ENCODE measurements at regions not wholly inside any gene's neighbourhood (a gene's known extent, or its start where the extent isn't known, plus 50 kb on each side); places are given as distances from the start of the nearest gene placed in this dataset.
"Not testable (repeated sequence)": the region's sequence is repeated elsewhere in the genome, so short reads cannot be mapped to it uniquely, and the experiment has no call there.

DNA sequence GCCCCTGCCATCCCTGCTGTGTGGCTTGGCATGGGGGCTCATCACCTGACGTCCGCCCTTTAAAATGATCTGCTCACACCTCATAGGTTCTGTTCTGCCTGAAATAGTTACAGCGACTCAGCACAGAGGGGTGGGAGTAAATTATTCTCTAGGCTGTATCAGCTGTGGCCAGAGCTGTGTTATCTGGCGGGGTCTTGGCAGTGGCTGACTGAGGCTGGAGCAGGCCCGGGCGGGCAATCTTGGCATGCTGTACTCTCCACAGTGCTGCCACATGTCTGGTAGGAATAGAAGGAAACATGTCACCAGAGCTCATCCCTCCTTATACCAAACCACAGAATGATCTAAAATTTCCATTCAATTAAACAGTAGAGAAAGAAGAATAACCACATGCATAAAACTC is 499.9 kb upstream of the LMCD1 start:
- no peak for DNase-seq (ENCODE audit: low read depth)

DNA sequence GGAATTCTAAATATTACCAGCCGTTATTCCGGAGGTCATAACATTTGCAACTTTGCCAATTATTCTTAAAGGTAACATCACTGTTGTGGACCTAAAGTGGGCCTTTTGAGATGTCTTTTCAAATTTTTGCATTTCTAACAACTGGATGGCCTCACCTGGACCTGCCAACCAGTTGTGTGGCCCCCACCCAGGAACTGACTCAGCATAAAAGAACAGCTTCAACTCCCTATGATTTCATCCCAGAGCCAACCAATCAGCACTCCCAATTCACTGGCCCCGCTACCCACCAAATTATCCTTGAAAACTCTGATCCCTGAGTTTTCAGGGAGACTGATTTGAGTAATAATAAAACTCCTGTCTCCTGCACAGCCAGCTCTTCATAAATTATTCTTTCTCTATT is 489.7 kb upstream of the LMCD1 start:
- DNase-seq (ENCODE audit: low read depth): no peak

DNA sequence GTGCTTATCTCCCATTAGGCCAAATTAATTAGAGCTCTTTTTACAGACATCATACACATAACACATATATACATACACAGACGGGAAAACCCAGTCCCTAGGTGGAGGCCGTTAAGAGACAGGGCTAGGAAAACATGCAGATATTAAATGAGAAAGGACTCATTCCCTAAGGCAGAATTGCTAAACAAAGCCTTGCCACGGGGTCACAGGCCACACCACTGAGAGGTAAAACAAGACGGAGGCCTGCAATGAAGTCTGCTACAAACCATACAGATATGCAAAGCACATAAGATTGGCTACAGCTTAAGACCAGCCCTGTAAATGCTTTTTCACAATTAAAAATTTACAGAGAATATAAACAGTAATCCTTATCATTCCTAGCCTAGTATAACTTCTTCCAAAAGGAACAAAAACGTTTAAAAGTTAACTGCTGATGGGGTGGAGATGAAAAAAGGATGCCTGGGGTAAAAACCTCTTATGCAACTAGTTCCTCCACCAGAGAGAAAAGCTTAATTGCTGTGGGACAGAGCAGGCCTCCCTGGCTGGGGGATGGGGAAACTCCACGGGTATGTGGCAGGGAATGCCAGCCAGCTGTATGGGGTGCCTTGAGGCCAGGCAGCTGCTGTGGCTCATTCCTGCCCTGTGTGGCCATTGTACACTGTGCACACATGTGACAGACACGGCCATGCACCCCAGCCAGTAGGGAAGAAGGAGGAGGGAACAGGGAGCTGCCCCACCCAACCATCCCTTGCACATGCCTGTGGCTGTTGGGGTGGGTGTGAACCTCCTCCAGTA is 481.4 kb upstream of the LMCD1 start:
- no peak for DNase-seq (ENCODE audit: low read depth)

DNA sequence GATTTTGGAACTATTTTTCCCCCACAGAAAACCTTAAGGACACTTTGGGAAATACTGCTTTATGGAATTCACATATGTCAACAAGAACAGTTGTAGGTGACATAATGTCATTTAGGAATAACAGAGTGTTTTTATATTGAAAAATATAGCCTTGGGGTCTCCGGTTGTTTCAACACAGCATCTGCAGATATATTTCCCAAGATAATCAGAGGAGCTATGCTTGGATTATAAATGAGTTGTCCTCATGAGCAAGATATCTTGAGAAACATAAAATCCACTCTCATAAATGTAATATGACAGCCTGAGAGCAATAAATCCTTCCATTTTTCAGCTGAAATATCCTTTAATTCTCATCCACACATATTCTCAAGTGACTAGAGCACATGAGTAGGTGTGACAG is 473.7 kb upstream of the LMCD1 start:
- no peak for DNase-seq (ENCODE audit: low read depth)

DNA sequence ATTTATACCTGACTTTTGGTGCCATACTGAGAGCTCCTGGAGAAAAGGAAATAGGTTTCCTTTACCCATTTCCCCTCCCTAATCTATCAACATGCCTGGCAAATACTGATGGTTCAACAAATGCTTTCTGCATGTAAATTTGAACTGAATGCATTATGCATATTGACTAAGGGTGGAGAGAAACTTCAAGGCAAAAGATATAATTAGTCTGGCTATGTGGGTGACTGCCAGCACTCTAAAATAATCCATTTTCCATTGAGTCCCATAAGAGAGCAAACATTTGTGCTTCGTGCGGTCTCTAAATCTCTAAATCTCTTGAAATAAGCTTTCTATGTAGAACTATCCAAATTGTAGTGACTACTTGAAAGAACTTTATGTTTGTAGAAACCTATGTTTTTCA is 451.3 kb upstream of the LMCD1 start:
- no peak for DNase-seq (ENCODE audit: low read depth)

DNA sequence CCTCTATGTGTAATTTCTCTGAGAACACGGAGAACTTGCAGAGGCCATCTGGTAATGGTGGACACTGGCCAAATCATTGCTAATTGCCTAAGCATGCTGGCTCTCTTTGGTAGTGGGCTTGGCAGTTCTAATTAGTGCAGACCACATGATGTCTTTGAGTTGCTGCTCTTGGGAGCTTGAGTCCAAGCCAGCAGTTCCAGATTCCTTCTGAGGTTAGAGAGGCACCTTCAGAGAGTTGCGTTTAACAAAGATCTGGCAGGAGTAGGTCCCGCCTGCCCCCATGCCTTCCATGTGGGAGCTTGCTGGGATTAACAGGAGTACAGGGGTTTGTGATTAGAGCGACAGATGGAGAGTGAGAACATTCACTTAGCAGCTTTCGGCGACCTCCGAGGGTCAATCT is 449.0 kb upstream of the LMCD1 start:
- DNase-seq (ENCODE audit: low read depth): no peak

DNA sequence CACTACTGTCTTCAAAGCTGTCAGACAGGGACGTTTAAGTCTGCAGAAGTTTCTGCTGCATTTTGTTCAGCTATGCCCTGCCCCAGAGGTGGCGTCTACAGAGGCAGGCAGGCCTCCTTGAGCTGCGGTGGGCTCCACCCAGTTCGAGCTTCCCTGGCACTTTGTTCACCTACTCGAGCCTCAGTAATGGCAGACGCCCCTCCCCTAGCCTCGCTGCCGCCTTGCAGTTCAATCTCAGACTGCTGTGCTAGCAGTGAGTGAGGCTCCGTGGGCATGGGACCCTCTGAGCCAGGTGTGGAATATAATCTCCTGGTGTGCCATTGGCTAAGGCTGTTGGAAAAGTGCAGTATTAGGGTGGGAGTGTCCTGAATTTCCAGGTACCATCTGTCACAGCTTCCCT is 433.5 kb upstream of the LMCD1 start:
- DNase-seq (ENCODE audit: low read depth): not testable (repeated sequence)

GRCh38 chr3:8069471-8069870 is 432.2 kb upstream of the LMCD1 start:
- DNase-seq (ENCODE audit: low read depth): no peak

GRCh38 chr3:8070011-8070410 is 431.6 kb upstream of the LMCD1 start:
- DNase-seq (ENCODE audit: low read depth): no peak

DNA sequence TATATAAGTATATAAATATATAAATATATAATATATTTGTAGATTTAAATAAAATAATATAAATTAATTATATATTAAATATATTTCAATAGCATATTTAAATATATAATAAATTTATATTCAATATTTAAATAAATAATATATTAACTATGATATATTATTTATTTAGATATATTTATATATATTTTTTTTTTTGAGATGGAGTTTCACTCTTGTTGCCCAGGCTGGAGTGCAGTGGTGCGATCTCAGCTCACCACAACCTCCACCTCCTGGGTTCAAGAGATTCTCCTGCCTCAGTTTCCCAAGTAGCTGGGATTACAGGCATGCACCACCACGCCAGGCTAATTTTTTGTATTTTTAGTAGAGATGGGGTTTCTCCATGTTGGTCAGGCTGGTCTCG is 426.9 kb upstream of the LMCD1 start:
- not testable (repeated sequence) for DNase-seq (ENCODE audit: low read depth)

DNA sequence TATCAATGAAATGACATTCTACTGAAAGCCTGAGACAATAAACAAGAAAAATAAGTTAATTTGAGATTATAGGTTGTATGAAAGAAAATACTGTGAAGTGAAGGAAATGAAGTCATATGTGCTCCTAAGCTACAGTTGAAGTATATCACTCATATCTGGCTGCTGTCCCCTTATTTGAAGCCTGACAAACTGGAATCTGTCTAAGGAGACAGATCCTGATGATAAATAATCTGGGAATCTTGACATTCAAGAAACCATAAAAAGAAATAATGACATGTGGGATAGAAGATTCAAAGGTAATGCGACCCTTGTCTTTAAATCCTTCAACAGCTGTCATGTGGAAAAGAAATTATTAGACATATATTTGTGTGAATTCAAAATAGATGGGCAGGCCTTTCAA is 424.5 kb upstream of the LMCD1 start:
- no peak for DNase-seq (ENCODE audit: low read depth)

- DNase-seq (ENCODE audit: low read depth): no peak
These were observed 421.2 kb upstream of the LMCD1 start for GRCh38 chr3:8080464-8080863.

DNA sequence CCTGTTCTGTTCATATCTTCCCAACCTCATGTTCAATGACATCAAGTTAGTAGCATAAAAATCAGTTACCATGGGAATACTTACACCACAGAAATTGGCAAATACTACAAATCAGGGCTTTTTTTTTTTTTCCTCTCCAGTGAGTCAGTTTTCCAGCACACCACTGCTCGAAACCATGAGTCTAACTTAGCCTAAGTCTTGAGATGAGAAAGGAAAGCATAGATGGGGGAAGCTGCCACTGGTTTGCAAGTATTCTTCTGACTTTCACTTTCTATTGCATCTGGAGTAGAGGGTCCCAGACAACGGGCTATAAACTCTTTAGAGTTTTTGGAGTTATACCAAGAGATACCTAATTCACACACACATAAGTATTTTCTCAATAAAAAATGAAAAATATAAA is 416.1 kb upstream of the LMCD1 start:
- DNase-seq (ENCODE audit: low read depth): no peak

GRCh38 chr3:8087951-8088350 is 413.7 kb upstream of the LMCD1 start:
- no peak for DNase-seq (ENCODE audit: low read depth)

DNA sequence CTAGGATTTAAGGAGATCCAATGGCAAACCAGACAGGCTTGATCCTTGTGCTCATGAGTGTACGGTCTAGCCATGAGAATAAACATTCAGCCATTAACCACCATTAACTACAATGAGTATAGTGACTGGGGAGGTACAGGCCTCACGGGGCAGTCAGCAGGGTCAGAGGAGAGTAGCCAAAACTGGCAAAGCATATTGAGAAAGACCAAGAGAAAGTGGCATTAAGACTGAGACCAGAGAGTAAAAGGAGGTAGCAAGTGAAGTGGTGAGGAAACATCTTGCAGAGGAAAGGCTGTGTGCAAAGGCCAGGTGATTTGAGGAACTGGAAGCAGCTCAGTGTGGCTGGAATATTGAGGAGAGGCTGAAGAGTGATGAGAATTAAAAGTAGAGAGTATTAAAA is 407.2 kb upstream of the LMCD1 start:
- DNase-seq (ENCODE audit: low read depth): no peak

DNA sequence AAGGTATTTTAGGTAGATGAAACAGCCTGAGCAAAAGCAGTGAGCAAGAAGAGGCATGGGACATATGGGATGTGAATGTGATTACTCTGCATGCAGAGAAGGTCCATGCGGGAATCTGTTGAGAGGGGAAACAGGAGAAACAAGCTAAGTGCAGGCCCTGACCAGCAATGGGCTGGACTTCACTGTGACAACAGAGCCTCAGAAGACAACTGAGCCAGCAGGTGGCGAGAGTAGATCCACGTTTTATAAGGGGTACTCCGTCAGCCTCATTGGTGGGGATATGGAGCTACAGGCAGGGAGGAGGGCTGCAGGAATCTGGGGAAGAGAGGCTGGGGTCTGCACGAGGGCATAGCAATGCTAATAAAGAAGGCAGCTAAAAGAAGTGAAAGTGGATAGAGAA is 405.9 kb upstream of the LMCD1 start:
- no peak for DNase-seq (ENCODE audit: low read depth)

DNA sequence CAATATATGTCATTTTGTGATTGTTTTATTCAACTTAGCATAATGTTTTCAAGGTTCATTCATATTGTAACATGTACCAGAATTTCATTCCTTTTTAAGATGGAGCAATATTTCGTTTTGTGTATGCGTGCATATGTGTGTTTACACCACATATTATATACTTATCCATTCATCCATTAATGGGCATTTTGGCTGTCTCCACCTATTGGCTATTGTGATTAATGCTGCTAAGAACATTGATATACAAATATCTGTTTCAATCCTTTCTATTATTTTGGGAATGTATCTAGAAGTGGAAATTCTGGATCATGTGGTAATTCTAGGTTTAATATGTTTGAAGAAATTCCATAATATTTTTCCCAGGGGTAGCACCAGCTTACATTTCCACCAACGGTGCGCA is 403.9 kb upstream of the LMCD1 start:
- DNase-seq (ENCODE audit: low read depth): no peak

DNA sequence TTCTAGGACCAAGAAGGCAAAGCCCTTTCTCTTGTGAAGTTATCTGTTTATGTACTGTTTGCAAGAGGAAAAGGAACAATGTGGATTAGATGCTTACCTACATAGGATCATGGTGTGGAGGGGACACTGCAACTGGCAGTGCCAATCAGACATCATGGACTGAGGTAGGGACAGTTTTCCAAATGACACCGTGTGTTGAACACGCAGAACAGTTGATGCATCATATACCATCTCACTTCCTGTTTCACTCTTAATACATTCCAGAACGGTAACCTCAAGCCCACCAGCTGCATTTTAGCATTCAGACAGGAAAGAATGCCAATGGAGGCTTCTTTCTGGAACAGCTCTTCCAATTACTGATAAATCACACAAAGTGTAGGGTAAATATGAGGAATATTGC is 397.7 kb upstream of the LMCD1 start:
- no peak for DNase-seq (ENCODE audit: low read depth)

DNA sequence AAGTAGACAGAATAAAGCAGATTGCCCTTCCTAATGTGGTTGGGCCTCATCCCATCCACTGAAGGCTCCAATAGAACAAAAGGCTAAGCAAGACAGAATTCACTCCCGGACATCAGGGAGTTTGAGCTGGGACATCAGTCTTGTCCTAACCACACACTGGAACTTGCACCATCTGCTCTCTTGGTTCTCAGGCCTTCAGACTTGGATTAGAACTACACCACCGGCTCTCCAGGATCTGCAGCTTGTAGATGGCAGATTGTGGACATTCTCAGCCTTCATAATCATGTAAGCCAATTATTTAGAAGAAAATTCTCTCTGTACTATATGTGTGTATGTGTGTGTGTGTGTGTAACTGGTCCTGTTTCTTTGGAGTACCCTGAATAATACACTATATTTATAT is 394.7 kb upstream of the LMCD1 start:
- DNase-seq (ENCODE audit: low read depth): no peak

GRCh38 chr3:8110966-8111798 is 390.4 kb upstream of the LMCD1 start:
- peak; percentile 22 for DNase-seq (ENCODE audit: low read depth)

DNA sequence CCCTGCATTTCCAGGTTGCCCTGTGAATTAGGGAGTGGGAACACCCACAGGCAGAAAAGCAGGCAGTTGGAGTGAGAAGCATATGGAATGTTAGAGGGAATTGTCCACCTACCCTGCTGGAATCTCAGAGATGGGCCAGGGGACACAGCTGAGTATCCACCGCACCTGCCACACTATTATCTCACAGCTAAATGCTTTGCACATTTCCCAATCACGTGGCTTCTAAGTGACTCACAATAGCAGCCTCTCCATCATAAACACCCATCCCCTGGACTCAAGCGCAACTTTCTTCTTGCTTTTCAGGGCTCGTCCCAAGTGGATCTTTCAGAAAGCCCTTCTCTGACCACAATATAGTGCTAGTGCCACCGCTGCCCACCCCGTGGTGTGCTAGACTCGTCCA is 389.0 kb upstream of the LMCD1 start:
- DNase-seq (ENCODE audit: low read depth): no peak

- DNase-seq (ENCODE audit: low read depth): no peak
These were observed 388.0 kb upstream of the LMCD1 start for GRCh38 chr3:8113626-8114025.

DNA sequence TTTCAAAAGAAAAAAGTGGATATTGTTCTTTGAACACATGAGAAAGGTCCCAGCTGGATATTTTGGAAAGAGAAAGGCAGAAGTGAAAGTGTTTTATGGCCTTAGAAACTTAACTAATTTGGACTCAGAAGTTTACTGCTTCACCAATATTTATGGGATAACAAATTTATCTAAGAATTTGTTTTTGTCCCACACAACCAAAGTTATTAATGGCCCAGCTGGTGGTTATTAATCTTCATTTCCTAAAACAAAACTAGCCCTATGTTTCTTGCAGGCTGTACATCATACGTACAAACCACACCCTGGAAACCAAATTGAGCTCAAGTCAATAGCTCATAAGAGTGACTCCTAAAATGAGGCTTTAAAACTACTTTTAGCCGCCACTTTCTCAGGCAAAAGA is 372.9 kb upstream of the LMCD1 start:
- DNase-seq (ENCODE audit: low read depth): no peak

GRCh38 chr3:8136553-8136952 is 365.1 kb upstream of the LMCD1 start:
- no peak for DNase-seq (ENCODE audit: low read depth)

All from T follicular helper cell (primary cell).